Esophagus mucosa (tissue), 1 donor: ENCODE measurements at regions not wholly inside any gene's neighbourhood (a gene's known extent, or its start where the extent isn't known, plus 50 kb on each side); places are given as distances from the start of the nearest gene placed in this dataset.

Experiments used
- ATAC-seq: fragments of 200-7000 bp; cut with Tn5 transposase; one replicate; pipeline ENCODE4 v1.9.1; 2020
- donor health status: DM: yes; HTN: yes; CAD: no.

- ATAC-seq = no peak
Measured at GRCh38 chr4:89541998-89542397, 234.4 kb upstream of the GPRIN3 start.

- ATAC-seq = no peak
Measured at GRCh38 chr4:89539797-89540711, 232.5 kb upstream of the GPRIN3 start.

GRCh38 chr4:89539374-89539773, 231.8 kb upstream of the GPRIN3 start:
- ATAC-seq = no peak

- no peak for ATAC-seq
Measured at GRCh38 chr4:89538886-89539285, 231.3 kb upstream of the GPRIN3 start.

- ATAC-seq = no peak
Measured at GRCh38 chr4:89538171-89538570, 230.6 kb upstream of the GPRIN3 start.

- ATAC-seq = no peak
Measured at GRCh38 chr4:89537281-89537680, 229.7 kb upstream of the GPRIN3 start.

- no peak for ATAC-seq
Measured at GRCh38 chr4:89535251-89535650, 227.7 kb upstream of the GPRIN3 start.

GRCh38 chr4:89534356-89534755, 226.8 kb upstream of the GPRIN3 start:
- no peak for ATAC-seq

- ATAC-seq = no peak
Measured at GRCh38 chr4:89531932-89532640, 224.5 kb upstream of the GPRIN3 start.

- no peak for ATAC-seq
Measured at GRCh38 chr4:89528526-89529133, 221.0 kb upstream of the GPRIN3 start.

- no peak for ATAC-seq
Measured at GRCh38 chr4:89521826-89522225, 214.2 kb upstream of the GPRIN3 start.

- no peak for ATAC-seq
Measured at GRCh38 chr4:89519771-89520320, 212.2 kb upstream of the GPRIN3 start.

GRCh38 chr4:89518259-89518658, 210.7 kb upstream of the GPRIN3 start:
- no peak for ATAC-seq

GRCh38 chr4:89514811-89515210, 207.2 kb upstream of the GPRIN3 start:
- no peak for ATAC-seq

GRCh38 chr4:89511776-89512175, 204.2 kb upstream of the GPRIN3 start:
- ATAC-seq = no peak

- no peak for ATAC-seq
Measured at GRCh38 chr4:89509708-89510281, 202.2 kb upstream of the GPRIN3 start.

- no peak for ATAC-seq
Measured at GRCh38 chr4:89506866-89507491, 199.4 kb upstream of the GPRIN3 start.

- ATAC-seq = no peak
Measured at GRCh38 chr4:89502581-89502980, 195.0 kb upstream of the GPRIN3 start.

- ATAC-seq = no peak
Measured at GRCh38 chr4:89497517-89498308, 190.1 kb upstream of the GPRIN3 start.

- no peak for ATAC-seq
Measured at GRCh38 chr4:89496851-89497250, 189.3 kb upstream of the GPRIN3 start.

- ATAC-seq = no peak
Measured at GRCh38 chr4:89493367-89493766, 185.8 kb upstream of the GPRIN3 start.
